ENCODE measurements at regions not wholly inside any gene's neighbourhood (a gene's known extent, or its start where the extent isn't known, plus 50 kb on each side); places are given as distances from the start of the nearest gene placed in this dataset.

DNA sequence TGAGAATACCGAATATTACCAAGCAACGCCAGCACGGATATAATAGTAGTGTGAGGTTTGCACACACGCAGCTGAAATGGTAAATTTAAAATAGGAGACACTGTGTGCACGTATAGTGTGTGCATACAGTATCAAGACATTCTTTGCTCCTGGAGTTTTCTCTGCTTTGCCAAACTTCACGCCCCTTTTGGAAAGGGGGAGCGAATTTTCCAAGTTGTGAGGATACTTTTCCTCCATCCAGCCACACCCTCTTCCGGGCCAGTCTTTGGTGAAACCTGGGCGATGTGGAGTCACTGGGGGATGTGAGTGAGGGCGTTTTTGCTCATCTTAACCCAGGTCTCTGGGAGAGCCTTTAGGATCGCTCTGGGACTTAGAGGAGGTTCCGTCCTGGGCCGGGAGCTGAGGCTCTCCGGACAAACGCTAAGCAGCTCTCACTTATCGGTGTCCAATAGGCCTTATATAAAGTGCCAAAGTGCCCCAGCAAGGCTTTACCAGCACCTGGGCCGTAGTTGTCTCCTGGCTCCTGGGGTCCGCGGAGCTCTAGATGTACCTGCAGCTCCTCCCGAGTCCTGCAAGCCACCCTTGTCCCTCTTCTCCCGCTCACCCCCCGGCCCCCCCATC is 160.0 kb upstream of the MKI67 start:
- DNase-seq = no peak

DNA sequence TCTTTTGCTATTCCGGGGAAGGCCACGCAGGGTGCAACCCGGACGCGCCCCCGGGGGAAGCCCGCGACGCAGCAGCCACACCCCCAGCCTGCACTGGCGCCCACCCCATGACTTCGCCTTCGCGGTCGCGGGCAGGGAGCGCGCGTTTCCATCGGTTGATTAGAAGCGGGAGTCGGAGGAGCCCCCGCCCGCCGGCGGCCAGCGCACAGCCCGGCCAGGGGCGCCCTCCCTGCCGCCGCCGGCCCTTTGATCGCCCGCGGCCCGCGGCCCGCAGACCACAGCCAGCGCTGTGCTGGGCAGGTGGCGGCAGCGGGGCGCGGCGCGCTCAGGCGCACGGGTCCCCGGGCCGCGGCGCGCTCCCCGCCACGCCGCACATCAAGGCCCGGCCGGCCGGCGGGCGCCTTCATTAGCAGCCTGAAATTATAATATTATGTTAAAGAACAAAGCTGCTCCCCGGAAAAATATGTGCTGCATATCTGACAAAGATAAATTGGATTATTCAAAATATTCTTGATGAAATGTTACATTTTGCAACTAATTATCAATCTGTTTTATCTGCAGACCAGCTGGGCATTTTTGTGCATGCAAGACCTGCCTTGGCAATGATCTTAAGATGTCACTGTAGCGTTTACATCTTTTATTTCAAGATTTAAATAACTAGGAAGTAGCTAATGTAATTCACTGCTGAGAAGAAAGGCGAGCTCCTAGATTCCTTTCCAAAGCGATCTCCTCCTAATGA is 160.7 kb upstream of the MKI67 start:
- DNase-seq = no peak

DNA sequence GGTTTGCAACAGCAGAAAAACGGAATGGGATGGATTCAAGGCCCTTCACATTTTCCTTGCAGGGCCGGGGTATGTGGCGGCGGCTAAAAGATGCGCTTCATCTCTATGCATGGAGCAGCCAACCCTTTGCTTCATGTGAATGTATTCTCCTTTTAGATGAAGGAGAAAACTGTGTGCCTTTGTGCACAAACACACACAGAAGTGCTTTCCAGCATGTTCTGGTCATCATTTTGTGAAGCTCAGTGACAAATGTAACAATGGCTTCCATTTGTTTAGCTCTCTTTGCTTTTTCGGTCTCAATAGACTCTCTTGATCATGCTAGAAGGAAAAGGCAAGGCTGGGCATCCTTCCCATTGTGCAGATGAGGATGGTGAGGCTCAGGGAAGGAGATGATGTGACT is 161.7 kb upstream of the MKI67 start:
- DNase-seq = no peak

DNA sequence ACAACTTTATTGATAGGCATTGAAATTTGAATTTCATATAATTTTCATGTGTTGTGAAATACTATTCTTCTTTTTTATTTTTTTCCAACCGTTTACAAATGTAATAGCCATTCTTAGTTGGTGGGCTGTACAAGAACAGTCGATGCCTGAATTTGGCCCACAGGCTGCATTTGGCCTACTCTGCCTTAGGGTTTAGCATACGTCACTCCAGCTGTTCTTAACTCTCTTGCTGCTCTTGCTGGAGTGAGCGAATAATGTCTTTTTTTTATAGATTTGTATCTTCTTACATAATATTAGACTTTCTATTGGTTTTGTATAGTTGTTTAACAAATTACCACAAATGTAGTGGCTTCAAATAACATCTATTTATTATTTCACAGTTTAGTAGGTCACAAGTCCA is 163.4 kb upstream of the MKI67 start:
- no peak for DNase-seq

DNA sequence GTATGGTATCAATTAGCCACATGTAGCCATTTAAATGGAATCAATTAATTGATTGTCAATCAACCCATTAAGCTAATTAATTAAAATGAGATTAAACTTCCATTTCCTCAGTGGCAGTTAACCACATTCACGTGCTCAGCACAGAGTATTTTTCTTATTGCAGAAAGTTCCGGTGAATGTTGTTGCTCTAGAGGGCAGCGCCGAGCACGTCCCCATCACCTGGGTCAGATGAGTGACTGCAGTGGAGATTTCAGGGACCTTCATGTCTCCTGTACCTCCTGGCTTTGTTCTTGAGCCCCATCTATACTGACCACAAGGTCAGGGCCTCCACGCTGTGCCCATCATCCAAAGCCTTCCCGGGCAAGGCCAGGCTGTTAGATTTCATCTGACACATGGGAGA is 168.8 kb upstream of the MKI67 start:
- no peak for DNase-seq

DNA sequence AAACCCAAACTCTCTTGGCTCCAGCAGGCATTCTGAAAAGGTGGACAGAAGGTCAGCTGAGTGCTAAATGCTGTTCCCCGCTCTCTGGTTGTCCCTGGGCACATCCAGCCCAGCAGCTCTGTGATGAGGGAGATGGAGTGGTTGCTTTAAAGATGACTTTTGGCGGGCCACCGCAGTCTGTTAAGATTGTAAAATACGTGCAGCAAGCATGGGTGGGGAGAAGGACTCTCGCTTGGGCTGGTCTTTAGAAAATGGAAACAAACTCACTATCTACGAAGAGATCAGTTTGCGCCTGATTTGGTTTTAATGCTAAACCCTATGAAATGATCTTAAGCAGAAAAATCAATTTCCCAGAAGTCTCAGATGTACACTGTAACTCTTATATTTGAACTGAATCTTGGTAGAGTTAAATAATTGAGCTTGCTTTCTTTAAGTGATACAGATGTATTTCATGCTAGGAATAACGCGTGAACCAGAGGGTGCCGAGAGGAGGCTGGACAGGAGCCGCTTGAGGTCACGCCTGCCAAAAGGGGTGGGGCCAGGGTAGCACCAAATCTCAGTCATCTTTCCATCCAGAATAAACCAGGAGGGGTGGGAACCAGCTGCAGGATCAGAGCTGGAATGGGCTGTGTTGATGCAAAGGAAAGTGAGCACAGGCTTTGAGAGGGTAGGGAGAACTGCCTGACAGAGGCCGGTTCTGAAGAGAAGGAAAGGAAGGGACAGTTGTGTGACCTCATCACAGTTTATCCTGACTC is 170.2 kb upstream of the MKI67 start:
- DNase-seq = no peak

DNA sequence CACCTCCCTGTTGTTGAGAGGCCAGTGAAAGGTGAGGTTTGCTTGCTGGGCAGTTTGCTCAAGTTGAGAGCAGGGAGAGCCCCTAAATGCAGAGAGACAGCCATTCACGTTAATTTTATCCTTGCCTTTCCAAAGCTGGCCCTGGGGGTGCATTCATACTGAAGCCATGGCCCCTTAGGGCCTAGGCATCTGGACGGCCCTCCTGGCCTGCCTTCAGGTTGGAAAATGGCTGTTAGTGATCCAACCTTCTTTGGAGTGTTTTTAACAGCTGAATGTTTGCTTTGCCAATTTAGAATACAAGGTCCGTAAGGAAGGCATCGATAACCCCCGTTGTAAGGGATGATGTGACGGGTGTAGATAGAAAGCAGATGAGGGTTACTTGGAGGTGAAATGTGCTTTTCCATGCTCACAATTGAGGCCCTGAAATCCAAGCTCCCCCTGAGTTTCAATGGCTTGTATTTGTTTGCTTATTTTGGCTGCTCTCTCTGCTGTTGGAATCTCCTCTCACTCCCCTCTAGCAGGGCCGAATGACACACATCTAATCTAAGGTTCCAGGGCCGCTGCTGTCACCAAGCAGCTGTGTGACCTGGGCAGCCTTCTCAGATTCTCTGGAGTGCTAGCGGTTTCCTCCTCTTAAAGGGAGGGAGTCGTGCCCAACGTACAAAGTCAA is 171.6 kb upstream of the MKI67 start:
- no peak for DNase-seq

DNA sequence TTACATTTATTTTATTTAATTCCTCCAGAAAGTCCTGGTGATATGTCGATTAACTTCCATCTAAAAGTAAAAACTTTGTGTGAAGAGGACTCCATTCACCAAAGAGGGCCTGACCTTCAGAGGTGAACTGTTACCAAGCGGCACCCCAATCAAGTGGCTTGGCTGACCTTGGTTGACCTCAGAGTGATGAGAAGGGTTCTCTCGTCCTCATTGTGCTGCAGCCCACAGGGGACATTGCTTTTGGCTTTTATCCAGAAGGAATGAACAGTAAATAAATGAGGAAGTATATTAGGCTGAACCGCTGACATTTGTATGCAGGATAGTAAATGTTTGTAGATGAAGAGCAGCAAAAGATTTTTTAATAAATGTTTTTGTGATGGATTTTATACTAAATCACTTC is 172.4 kb upstream of the MKI67 start:
- no peak for DNase-seq

DNA sequence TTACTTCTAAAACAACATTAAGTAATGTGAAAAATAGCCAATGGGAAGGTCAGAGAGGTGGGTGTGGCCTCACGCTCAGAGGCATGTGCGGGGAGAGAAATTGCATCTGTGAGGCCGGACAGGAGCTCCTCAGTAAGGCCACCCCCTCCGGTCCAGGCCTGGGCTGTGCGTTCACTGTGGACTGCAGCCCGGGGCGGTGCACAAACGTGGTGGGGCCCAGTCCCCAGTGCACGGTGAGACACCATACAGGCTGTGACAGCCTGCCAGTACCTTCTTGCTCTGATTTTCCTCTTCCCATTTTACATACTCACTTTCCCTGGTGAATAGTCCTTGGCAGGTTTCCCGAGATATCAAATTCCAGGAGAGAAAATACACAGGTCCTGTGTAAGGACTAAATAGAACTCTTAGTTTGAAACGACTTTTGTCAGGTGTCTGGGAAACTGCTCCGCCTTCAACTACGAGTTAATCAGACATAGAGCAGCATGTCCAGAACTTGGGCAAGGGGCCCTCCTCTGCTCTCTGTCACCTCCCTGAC is 174.1 kb upstream of the MKI67 start:
- no peak for DNase-seq

DNA sequence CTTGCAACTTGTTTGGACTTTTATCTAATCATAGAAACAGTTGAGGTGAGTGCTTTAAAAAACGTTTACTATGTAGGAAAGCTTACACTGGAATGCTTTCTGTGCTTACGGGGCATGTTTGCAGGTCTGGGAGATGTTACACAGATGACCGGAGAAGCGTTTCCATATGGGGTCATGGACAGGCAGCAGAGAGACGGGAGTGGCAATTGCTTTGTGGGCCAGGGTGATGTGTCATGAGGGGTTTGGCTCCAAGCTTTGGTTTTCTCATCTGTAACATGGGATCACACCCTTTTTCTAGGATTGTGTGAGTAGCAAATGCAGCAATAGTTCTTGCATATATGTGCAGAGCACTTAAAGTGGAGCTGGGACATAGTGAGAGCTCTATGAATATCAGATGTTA is 174.8 kb upstream of the MKI67 start:
- DNase-seq = no peak

DNA sequence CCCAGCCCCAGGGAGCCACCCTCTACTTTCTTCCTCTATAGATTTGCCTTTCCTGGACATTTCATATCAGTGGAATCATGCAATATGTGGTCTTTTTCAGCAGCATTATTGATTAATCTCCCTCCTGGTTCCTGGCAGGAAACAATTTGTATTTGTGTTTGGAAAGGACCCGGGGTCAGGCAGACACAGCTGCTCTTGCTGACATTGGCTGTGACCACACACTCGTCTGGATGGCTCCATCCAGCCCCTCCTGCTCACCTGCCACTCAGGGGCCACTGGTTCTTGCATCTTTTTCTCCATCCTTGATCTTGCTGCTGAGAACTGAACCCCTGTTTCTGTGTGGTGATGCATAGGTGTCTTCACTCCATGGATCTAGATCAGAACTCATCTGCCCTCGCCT is 176.6 kb upstream of the MKI67 start:
- DNase-seq = no peak

DNA sequence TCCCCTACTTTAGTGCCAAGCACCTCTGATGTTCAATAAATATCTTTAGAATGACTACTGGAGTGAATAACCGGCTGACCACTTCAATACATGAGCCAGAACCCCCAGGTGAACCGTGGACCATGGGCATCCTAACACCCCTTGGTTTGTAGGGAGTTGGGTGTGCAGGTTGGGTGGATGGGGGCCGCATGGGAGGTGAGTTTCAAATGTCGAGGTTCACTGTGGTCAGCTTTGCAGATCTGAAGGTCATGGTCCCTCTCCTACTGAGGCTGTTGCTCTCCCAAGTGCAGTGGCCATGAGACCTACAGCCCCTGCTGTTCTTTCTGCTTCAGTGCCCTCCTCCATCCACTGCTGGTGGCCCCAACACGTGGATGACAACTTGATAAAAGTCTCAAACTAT is 178.0 kb upstream of the MKI67 start:
- no peak for DNase-seq

DNA sequence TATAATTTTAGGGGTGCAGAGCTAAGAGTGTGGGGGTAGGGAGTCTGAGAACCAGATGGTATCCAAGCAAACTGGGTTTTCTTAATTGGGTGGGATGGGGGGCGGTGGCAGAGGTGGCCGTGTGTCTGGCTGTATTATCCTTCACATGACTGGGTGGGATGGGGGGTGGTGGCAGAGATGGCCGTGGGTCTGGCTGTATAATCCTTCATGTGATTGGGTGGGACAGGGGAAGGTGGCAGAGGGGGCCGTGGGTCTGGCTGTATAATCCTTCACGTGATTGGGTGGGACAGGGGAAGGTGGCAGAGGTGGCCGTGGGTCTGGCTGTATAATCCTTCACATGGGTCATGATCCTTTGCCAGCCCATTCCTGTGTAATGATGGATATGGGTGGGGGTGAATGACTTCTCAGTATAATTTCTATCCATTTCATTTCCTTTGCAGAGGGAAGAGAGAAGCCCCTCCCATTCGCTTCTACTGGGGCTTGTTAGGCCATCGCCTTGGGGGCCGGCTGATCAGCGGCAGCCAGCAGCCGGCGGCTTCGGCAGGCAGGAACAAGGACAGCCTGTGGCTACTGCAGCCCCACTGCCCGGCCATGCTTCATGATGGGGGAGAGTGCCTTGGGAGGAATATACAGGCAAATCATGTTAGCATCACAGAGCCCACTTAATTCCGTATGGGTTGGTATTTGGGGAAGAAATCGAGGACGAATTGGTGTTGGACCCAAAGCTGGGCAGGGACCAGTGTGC is 179.6 kb upstream of the MKI67 start:
- DNase-seq = no peak

DNA sequence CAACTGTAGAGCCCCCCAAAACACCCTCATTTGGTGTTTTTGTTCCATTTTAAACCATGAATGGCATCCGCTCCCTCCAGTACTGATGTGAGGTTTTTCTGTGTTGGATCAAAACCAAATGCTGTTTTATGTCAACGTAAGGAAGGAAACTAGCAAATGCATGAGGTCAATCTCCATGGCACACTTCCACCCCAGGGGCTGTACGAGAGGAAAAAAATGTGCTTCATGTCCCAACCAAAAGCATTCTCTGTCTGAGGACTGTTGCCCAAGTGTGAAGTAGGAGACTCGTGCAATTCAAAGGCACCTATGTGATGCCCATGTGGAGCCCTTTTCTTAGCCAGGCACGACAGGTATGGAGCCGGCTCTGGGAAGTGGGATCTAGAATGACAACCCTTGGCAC is 180.3 kb upstream of the MKI67 start:
- no peak for DNase-seq

DNA sequence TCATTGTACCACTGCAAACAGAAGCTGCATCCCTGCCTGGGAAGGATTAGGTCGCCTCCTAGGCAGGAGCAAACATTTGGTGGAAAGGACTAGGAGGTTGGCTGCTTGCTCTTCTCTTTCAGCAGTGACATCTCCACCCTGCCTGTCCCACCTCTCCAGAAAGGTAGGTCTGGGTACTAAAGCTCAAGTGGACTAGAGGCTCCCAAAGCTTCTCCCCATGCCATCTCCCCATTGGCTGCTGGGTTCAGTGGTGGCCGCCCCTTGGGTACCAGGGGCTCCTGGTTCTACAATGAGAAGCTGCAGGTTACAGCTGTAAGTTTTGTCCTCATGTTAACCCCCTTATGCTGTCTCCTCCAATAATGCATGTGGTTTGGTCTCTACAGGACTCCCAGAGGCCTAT is 180.7 kb upstream of the MKI67 start:
- DNase-seq = no peak

DNA sequence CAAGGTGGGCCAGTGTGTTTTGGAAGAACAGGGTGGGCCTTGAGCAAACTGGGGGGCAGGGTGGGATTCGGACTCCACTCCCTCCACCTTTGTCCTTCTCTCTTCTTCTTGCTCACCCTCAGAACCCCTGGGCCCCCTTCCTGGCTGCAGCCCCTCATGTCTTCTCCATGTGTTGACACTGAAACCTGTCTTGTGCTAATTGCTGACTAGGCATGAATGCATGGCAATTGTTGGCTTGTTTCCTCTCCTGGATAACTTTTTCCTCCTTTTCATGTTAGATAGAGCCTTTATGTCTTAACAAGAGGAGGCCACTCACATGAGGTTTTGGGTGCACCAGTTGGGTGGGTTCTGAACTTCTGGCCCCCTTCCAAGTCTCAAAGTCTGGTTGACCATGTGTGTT is 181.6 kb upstream of the MKI67 start:
- DNase-seq = no peak

DNA sequence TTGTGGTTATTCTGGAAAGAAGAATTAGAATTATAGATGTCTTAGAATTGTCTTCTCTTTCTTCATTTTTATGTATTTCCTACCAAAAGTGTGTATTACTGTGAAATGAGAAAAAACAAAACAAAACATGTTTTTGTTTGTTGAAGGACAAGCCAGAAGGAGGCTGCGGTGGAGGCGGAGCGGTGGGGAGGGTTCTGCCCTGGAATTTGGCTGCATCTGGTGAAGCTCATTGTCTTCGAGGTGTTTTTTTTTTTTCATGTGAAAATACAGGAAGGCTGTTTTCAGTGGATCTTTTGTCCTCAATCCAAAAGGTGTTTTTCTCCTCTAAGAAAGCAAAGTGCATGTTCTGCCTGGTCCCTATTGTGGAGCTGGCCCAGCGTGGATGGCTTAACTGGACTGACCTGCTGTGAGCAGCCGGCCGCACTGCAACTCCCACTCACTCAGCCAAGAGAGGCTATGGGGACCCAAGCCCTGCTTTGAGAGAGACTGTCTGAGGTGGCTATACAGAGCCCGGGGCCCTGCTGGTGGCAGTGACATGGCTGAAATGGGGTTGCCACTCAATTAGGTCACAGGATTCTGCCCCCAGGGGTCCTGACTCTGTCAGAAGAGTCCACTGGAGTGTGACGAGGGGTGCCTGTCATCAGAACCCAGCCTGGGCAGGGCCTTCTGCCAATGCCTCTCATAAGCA is 184.9 kb upstream of the MKI67 start:
- no peak for DNase-seq

DNA sequence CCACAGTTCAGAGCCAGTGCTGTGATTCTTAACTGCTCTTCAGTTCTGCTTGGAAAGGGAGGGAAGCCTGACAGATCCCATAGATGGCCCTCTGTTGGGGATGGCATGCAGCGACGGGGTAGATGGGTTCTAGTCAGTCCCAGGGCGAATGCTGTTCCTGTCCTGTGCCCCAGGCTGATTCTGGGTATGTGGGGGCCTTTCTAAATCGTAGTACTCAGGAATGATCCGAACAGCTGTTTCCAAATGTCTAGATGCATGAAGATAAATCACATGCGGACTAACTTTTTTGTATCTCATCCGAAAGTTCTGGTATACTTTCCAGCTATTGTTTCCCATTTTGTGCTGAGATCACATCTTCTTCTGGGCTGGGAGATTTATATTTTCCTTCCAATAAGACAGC is 186.0 kb upstream of the MKI67 start:
- DNase-seq = no peak

DNA sequence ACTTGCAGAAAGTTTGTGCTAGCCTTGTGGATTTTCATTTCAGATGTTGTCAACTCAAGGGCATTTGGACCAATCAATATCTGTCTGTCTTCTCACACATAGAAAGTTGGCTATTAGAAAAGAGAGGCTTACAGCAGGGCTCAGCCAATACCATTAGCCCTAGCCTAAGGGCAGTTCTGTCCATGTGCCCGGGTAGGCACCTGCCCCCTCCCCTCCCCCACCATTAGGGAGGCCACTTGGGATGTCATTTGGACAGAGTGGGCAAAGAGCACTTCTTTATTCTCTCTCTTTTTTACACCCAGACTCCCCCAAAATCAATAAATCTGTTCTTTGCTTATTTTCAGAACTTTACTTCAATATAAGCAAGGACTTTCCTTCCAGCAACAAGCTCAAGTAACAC is 188.5 kb upstream of the MKI67 start:
- no peak for DNase-seq

DNA sequence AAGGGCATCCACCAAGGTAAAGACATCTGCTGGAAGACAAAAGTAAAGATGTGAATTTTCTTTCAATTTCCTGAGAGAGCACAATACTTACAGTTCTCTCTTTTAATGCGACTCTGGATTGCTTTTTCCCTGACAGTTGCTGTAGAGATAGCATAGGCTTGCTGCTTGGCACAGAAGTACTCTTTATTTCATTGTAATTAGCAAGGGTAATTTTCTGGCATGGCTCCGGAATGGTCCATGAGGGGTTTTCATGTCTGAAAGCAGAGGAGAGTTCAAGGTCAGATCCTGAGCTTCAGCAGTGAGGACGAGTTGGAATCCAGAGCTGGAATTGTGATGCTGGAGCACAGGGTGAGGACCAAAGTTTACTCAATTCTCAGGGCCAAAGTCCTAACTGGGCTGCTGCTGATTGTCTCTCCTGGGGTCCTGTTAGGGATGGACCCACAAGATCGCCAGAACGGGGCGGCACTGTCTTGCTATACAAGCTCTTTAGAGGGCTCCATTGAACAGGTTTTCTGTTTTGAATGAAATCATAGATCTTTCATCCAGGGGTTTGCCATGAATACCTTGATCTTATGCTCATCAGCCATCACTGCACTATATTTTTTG is 190.0 kb upstream of the MKI67 start:
- no peak for DNase-seq

DNA sequence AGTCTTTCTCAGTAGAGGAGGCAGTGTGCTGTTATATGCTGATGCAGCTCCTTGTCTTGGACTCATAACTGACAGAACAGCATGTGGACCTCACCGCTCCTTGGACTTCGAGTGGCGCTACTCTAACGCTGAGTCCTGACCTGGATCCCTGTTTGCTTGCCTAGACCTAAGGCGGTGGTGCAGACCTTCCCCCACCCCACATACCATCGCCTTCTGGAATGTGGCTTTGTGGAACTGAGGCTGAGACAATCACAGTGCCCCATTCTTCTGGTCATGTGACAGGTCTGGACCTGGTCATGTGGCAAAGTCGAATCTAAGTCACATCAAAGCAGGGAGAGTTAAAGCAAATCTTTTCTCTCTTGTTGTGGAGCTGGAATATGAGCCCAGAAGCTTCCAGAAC is 190.7 kb upstream of the MKI67 start:
- no peak for DNase-seq

DNA sequence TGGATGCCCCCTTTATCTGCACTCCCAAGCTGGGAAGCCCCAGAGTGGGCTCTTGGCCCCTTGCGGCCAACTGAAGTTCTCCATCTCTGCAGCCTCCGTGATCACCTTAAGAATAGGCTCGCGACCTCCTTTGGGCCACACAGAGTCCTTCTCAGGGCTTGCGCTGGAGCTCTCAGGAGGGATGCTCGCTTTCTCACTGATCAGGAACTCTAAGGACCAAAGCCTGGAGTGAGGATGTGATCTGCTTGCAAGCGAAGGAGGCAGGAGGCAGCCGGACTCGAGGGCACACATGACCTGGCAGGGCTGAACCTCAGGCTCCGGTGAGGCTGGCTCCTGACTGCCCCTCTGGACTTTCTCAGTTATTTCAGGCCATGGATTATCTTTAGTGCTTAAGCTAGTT is 192.1 kb upstream of the MKI67 start:
- DNase-seq = no peak

Measured in NCI-H1105 treated with DMSO at 0.1 percent for 48 hours (cell line).